HCT116 (cell line): ENCODE measurements at regions not wholly inside any gene's neighbourhood (a gene's known extent, or its start where the extent isn't known, plus 50 kb on each side); places are given as distances from the start of the nearest gene placed in this dataset.

ENCODE experiments used
- ATAC-seq: fragments of 200-7000 bp; cut with Tn5 transposase; 2 replicates; pipeline ENCODE4 v1.9.1; 2020; ENCODE audit warnings: mild to moderate bottlenecking, moderate library complexity
- BruUV-seq: library from RNA; stranded (reverse); fragments of 400-500 nt; replicated peaks from 2 replicates; lab custom pipeline; 2021; lab: Mats Ljungman, UMichigan
- CTCF ChIA-PET: fragments of 300-600 bp; sonication (Branson Sonifier 250); formaldehyde crosslinking; loops from one replicate; lab custom pipeline; 2021; ENCODE audit warnings: antibody characterized with exemption; lab: Charles Lee
- POLR2A ChIA-PET: fragments of 300-600, 350-600 bp; sonication (Branson Sonifier 250); formaldehyde crosslinking; loops from one replicate; lab custom pipeline; 2021; ENCODE audit warnings: antibody characterized with exemption; lab: Charles Lee
- RAD21 ChIA-PET, 2 experiments: fragments of 300-600 bp; sonication (Branson Sonifier 250); formaldehyde crosslinking; loops; one replicate each; lab custom pipeline; 2023; ENCODE audit warnings: low total read pairs in 2 of 2; ENCODE audit not compliant: uncharacterized antibody in 2 of 2, unreplicated experiment in 2 of 2, low non-redundant PET in 1 of 2; lab: Charles Lee
- DNase-seq: peaks from one replicate; pipeline ENCODE4 v3.0.0-alpha.2; 2010; ENCODE audit warnings: low read depth, low spot score
- H2AFZ ChIP-seq: fragments of 200-600 bp; shearing (Covaris generic), sonication (generic); 2 replicates; pipeline ENCODE4 v1.6.1; 2017; ENCODE audit warnings: low read depth, mixed run types, mixed read lengths, antibody characterized with exemption, low read length; ENCODE audit not compliant: poor library complexity, severe bottlenecking
- H3K27ac ChIP-seq: 2 replicates; pipeline ENCODE4 v1.5.1; 2012; ENCODE audit warnings: low read depth, low read length
- H3K27me3 ChIP-seq: fragments of 200-600 bp; sonication (generic); 2 replicates; pipeline ENCODE4 v1.6.1; 2016; ENCODE audit warnings: mixed run types, low read length, mixed read lengths; ENCODE audit not compliant: insufficient read depth
- H3K36me3 ChIP-seq, 2 experiments: fragments of 200-500 bp in 1 of 2; fragments of 200-600 bp in 1 of 2; sonication (Bioruptor generic) in 1 of 2; sonication (generic) in 1 of 2; 2 replicates each; pipeline versions ENCODE4 v1.5.1 to v1.6.1; 2014 to 2016; ENCODE audit warnings: low read length in 2 of 2, inconsistent platforms in 1 of 2, mixed read lengths in 1 of 2, mixed run types in 1 of 2; ENCODE audit not compliant: insufficient read depth in 2 of 2, control insufficient read depth in 1 of 2
- H3K4me1 ChIP-seq, 2 experiments: fragments of 200-600 bp in 1 of 2; sonication (generic) in 1 of 2; 2 replicates each; pipeline versions ENCODE4 v1.5.1 to v1.6.1; 2012 to 2017; ENCODE audit warnings: low read length in 2 of 2, inconsistent platforms in 1 of 2, mild to moderate bottlenecking in 1 of 2, mixed read lengths in 1 of 2, mixed run types in 1 of 2, moderate library complexity in 1 of 2; ENCODE audit not compliant: insufficient read depth in 2 of 2, control insufficient read depth in 1 of 2
- H3K4me2 ChIP-seq: fragments of 200-600 bp; sonication (generic); 2 replicates; pipeline ENCODE4 v1.6.1; 2017; ENCODE audit warnings: mixed run types, low read length, mixed read lengths
- H3K4me3 ChIP-seq, 2 experiments: fragments of 200-600 bp in 1 of 2; sonication (generic) in 1 of 2; replicated peaks in 1 of 2; 2 replicates each; pipeline ENCODE4 v1.5.1; 2011 to 2016; ENCODE audit warnings: low read length in 2 of 2, control low read depth in 1 of 2, low read depth in 1 of 2, mild to moderate bottlenecking in 1 of 2, mixed read lengths in 1 of 2, mixed run types in 1 of 2
- H3K79me2 ChIP-seq: fragments of 200-600 bp; sonication (generic); 2 replicates; pipeline ENCODE4 v1.6.1; 2017; ENCODE audit warnings: mild to moderate bottlenecking, mixed run types, low read length, moderate library complexity, mixed read lengths; ENCODE audit not compliant: insufficient read depth
- H3K9ac ChIP-seq: fragments of 200-600 bp; sonication (generic); 2 replicates; pipeline ENCODE4 v1.6.1; 2016; ENCODE audit warnings: low read length, mixed read lengths
- H3K9me2 ChIP-seq: fragments of 200-600 bp; sonication (generic), shearing (Covaris generic); 2 replicates; pipeline ENCODE4 v1.6.1; 2017; ENCODE audit warnings: mixed run types, mild to moderate bottlenecking, moderate library complexity; ENCODE audit not compliant: insufficient read depth
- H3K9me3 ChIP-seq, 2 experiments: fragments of 200-500 bp in 1 of 2; fragments of 200-600 bp in 1 of 2; sonication (Bioruptor generic) in 1 of 2; sonication (generic) in 1 of 2; 2 replicates each; pipeline ENCODE4 v1.6.1; 2014 to 2017; ENCODE audit warnings: low read length in 2 of 2, mixed read lengths in 2 of 2, inconsistent platforms in 1 of 2, low read depth in 1 of 2, mild to moderate bottlenecking in 1 of 2, mixed run types in 1 of 2, moderate library complexity in 1 of 2; ENCODE audit not compliant: control insufficient read depth in 1 of 2, insufficient read depth in 1 of 2
- H4K20me1 ChIP-seq: fragments of 200-600 bp; sonication (generic), shearing (Covaris generic); 2 replicates; pipeline ENCODE4 v1.6.1; 2017; ENCODE audit warnings: mixed run types, mild to moderate bottlenecking, moderate library complexity; ENCODE audit not compliant: insufficient read depth
- ATF3 ChIP-seq: IDR thresholded peaks from 2 replicates; pipeline ENCODE4 v1.6.1; 2012
- CEBPB ChIP-seq: IDR thresholded peaks from 2 replicates; pipeline ENCODE4 v1.6.1; 2012; ENCODE audit warnings: low read depth
- EGR1 ChIP-seq: IDR thresholded peaks from 2 replicates; pipeline ENCODE4 v1.6.1; 2012; ENCODE audit warnings: low read depth
- EZH2 ChIP-seq: fragments of 200-600 bp; sonication (generic); IDR thresholded peaks from 2 replicates; pipeline ENCODE4 v1.6.1; 2017; ENCODE audit warnings: antibody characterized with exemption, mixed run types
- EZH2phosphoT487 ChIP-seq: fragments of 200-600 bp; IDR thresholded peaks from 2 replicates; pipeline ENCODE4 v1.6.1; 2018; ENCODE audit warnings: antibody characterized with exemption, borderline replicate concordance
- JUND ChIP-seq: IDR thresholded peaks from 2 replicates; pipeline ENCODE4 v1.6.1; 2012
- POLR2A ChIP-seq: IDR thresholded peaks from 2 replicates; pipeline ENCODE4 v1.7.0; 2011; ENCODE audit warnings: borderline replicate concordance; ENCODE audit not compliant: insufficient read depth, insufficient read length; ENCODE audit errors: extremely low read depth
- POLR2AphosphoS5 ChIP-seq: IDR thresholded peaks from 2 replicates; pipeline ENCODE4 v1.6.1; 2011; ENCODE audit warnings: mild to moderate bottlenecking, low read depth, low read length, moderate library complexity
- RAD21 ChIP-seq: IDR thresholded peaks from 2 replicates; pipeline ENCODE4 v1.6.1; 2012; ENCODE audit warnings: low read depth, mild to moderate bottlenecking
- REST ChIP-seq: IDR thresholded peaks from 2 replicates; pipeline ENCODE4 v1.6.1; 2012; ENCODE audit warnings: low read depth
- SIN3A ChIP-seq: IDR thresholded peaks from 2 replicates; pipeline ENCODE4 v1.6.1; 2012; ENCODE audit warnings: low read depth
- TCF7L2 ChIP-seq: IDR thresholded peaks from 2 replicates; pipeline ENCODE4 v1.7.0; 2011; ENCODE audit warnings: borderline replicate concordance, inconsistent platforms; ENCODE audit not compliant: insufficient read depth, insufficient read length; ENCODE audit errors: extremely low read depth
- ZFX ChIP-seq: fragments of 450-650 bp; IDR thresholded peaks from 2 replicates; pipeline ENCODE4 v1.6.1; 2017
- intact Hi-C: fragments of 100-400 bp; cut with micrococcal nuclease; formaldehyde crosslinking; loops from 2 replicates; pipeline ENCODE4 v1.10.0; 2022

- ChIA-PET RAD21 (no interaction called here), POLR2A (no interaction called here), CTCF (no interaction called here)
- DNase-seq (no peak), ATAC-seq (no peak)
- TF ChIP-seq POLR2A (no peak), EZH2 (no peak), SIN3A (no peak), TCF7L2 (no peak), POLR2AphosphoS5 (no peak), REST (no peak), CEBPB (no peak), ZFX (no peak), JUND (no peak), ATF3 (no peak), EGR1 (no peak), EZH2phosphoT487 (no peak), RAD21 (no peak)
- no peak overlapping the region for H3K9ac ChIP-seq
- intact Hi-C loops = no loop called here
- no peaks in the 10 kb centered on the region for H3K27me3 ChIP-seq
- no TSS peak for BruUV-seq
- no peaks in the 10 kb centered on the region for H3K36me3 ChIP-seq
- no peak overlapping the region for H3K27ac ChIP-seq
- no peak overlapping the region for H2AFZ ChIP-seq
- no peaks in the 10 kb centered on the region for H3K4me1 ChIP-seq
- H3K9me3 ChIP-seq = peaks cover 3 to 13% of the 10 kb centered on the region in 2 experiments; a peak in 3 of 4 replicates
- H3K79me2 ChIP-seq = no peaks in the 10 kb centered on the region
- no peak overlapping the region for H3K4me2 ChIP-seq
- H3K4me3 ChIP-seq = no peak overlapping the region
- H3K9me2 ChIP-seq = no peaks in the 10 kb centered on the region
- no peaks in the 10 kb centered on the region for H4K20me1 ChIP-seq
Observed at GRCh38 chr1:106121728-106122127, 934.7 kb upstream of the PRMT6 start.
